OCI-LY7 (cell line): ENCODE measurements at regions not wholly inside any gene's neighbourhood (a gene's known extent, or its start where the extent isn't known, plus 50 kb on each side); places are given as distances from the start of the nearest gene placed in this dataset.

Experiments
- BruUV-seq: library from RNA; stranded (reverse); fragments of 400-500 nt; replicated peaks from 2 replicates; lab custom pipeline; 2021; lab: Mats Ljungman, UMichigan
- CTCF ChIA-PET: fragments of 300-600 bp; sonication (Branson Sonifier 250); formaldehyde crosslinking; loops from one replicate; lab custom pipeline; 2022; ENCODE audit warnings: antibody characterized with exemption; ENCODE audit not compliant: unreplicated experiment; lab: Charles Lee
- POLR2A ChIA-PET: fragments of 300-600 bp; sonication (Branson Sonifier 250); formaldehyde crosslinking; loops from one replicate; lab custom pipeline; 2022; ENCODE audit warnings: antibody characterized with exemption; lab: Charles Lee
- DNase-seq: peaks from one replicate; pipeline ENCODE4 v3.0.0-alpha.2; 2015; ENCODE audit warnings: low spot score
- H2AFZ ChIP-seq: fragments of 200-600 bp; sonication (generic), shearing (Covaris generic); 2 replicates; pipeline ENCODE4 v1.6.1; 2014; ENCODE audit warnings: mild to moderate bottlenecking, antibody characterized with exemption, low read length, moderate library complexity
- H3K27ac ChIP-seq: fragments of 200-600 bp; sonication (generic); 2 replicates; pipeline ENCODE4 v1.5.1; 2014; ENCODE audit warnings: mixed run types, low read depth, mild to moderate bottlenecking, moderate library complexity, low read length, inconsistent platforms; ENCODE audit not compliant: poor library complexity, severe bottlenecking
- H3K36me3 ChIP-seq: fragments of 200-600 bp; sonication (generic); 2 replicates; pipeline ENCODE4 v1.6.1; 2014; ENCODE audit warnings: mild to moderate bottlenecking, antibody characterized with exemption, low read length, moderate library complexity, mixed read lengths; ENCODE audit not compliant: insufficient read depth
- H3K4me1 ChIP-seq: fragments of 200-600 bp; sonication (generic); 2 replicates; pipeline ENCODE4 v1.5.1; 2014; ENCODE audit warnings: mild to moderate bottlenecking, low read length; ENCODE audit not compliant: insufficient read depth, poor library complexity, severe bottlenecking
- H3K4me2 ChIP-seq: fragments of 200-600 bp; sonication (generic); 2 replicates; pipeline ENCODE4 v1.6.1; 2014; ENCODE audit warnings: mild to moderate bottlenecking, low read length
- H3K4me3 ChIP-seq: fragments of 200-600 bp; sonication (generic); 2 replicates; pipeline ENCODE4 v1.5.1; 2014; ENCODE audit warnings: mild to moderate bottlenecking, low read depth, low read length; ENCODE audit not compliant: poor library complexity, severe bottlenecking
- H3K79me2 ChIP-seq: fragments of 200-600 bp; sonication (generic); 2 replicates; pipeline ENCODE4 v1.6.1; 2016; ENCODE audit warnings: low read depth, mild to moderate bottlenecking, low read length, moderate library complexity, mixed read lengths; ENCODE audit not compliant: insufficient read depth
- H3K9me2 ChIP-seq: fragments of 200-600 bp; sonication (generic); 2 replicates; pipeline ENCODE4 v1.6.1; 2016; ENCODE audit warnings: mild to moderate bottlenecking, low read length, mixed read lengths; ENCODE audit not compliant: insufficient read depth
- H3K9me3 ChIP-seq: fragments of 200-600 bp; sonication (generic); 2 replicates; pipeline ENCODE4 v1.6.1; 2014; ENCODE audit warnings: mild to moderate bottlenecking, mixed run types, low read length, mixed read lengths
- H4K20me1 ChIP-seq: fragments of 200-600 bp; sonication (generic); 2 replicates; pipeline ENCODE4 v1.6.1; 2014; ENCODE audit warnings: mild to moderate bottlenecking, antibody characterized with exemption, low read length, moderate library complexity, mixed read lengths; ENCODE audit not compliant: insufficient read depth
- EZH2phosphoT487 ChIP-seq: fragments of 200-600 bp; sonication (generic); IDR thresholded peaks from 2 replicates; pipeline ENCODE4 v1.6.1; 2018; ENCODE audit warnings: low read depth, borderline replicate concordance, mild to moderate bottlenecking, mixed run types, antibody characterized with exemption, low read length, moderate library complexity, mixed read lengths
- intact Hi-C: fragments of 100-400 bp; cut with micrococcal nuclease; formaldehyde crosslinking; loops from one replicate; pipeline ENCODE4 v1.10.0; 2022; ENCODE audit not compliant: unreplicated experiment
- TF ChIP-seq, protein P1 (sequence below): fragments of 200-600 bp; sonication (generic); conservative IDR thresholded peaks from 2 replicates; pipeline ENCODE4 v1.5.1; 2014; ENCODE audit warnings: mild to moderate bottlenecking, antibody characterized with exemption, low read length, moderate library complexity, mixed read lengths

DNA sequence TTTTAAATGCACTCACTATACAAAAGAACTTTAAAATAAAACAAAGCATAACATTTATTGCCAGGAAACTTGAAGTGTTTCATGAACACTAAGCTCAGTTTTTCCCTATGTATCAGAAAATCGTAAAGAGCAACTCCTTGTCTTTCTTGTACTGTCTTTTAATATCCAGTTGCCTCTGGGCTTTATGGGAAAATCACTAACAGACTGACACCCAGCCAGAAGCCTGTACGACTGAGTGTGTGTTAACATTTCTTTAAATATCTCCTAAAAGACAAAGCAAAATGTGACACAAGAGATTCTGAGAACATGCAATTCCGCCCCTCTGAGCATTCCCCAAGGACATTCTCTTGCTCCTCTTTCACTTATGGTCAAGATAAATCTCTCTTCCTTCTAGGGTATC is 347.5 kb upstream of the DPYD start:
- ChIA-PET POLR2A (no interaction called here), CTCF (no interaction called here)
- no peaks in the 10 kb centered on the region for H3K4me1 ChIP-seq
- H3K36me3 ChIP-seq, result no peaks in the 10 kb centered on the region
- H4K20me1 ChIP-seq, result no peaks in the 10 kb centered on the region
- intact Hi-C loops, result no loop called here
- H2AFZ ChIP-seq, result no peak overlapping the region
- no peaks in the 10 kb centered on the region for H3K9me3 ChIP-seq
- H3K4me2 ChIP-seq, result no peak overlapping the region
- H3K4me3 ChIP-seq, result no peak overlapping the region
- no peaks in the 10 kb centered on the region for H3K9me2 ChIP-seq
- no TSS peak for BruUV-seq
- no peaks in the 10 kb centered on the region for H3K79me2 ChIP-seq
- no peak overlapping the region for H3K27ac ChIP-seq
- no peak for TF ChIP-seq EZH2phosphoT487
- TF ChIP-seq, protein P1, sequence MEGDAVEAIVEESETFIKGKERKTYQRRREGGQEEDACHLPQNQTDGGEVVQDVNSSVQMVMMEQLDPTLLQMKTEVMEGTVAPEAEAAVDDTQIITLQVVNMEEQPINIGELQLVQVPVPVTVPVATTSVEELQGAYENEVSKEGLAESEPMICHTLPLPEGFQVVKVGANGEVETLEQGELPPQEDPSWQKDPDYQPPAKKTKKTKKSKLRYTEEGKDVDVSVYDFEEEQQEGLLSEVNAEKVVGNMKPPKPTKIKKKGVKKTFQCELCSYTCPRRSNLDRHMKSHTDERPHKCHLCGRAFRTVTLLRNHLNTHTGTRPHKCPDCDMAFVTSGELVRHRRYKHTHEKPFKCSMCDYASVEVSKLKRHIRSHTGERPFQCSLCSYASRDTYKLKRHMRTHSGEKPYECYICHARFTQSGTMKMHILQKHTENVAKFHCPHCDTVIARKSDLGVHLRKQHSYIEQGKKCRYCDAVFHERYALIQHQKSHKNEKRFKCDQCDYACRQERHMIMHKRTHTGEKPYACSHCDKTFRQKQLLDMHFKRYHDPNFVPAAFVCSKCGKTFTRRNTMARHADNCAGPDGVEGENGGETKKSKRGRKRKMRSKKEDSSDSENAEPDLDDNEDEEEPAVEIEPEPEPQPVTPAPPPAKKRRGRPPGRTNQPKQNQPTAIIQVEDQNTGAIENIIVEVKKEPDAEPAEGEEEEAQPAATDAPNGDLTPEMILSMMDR, result no peak
- DNase-seq, result no peak

DNA sequence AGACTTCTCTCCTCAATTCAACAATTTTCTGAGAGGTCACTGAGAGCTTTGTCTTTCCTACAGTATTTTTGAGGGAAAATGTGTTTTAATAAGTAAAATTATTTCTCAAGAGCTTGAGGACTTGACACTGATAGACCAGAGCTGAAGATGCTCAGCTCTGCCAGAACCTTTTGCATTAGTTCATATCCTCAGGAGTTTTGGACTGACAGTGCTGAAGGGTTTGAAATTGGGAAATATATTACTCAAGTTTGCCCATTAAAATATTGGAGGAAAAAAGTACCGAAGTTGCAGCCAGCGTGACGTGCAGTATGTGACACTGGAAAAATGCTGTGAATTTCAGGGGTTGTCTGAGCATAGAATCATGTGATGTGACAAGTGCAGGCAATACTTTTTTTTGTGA is 346.6 kb upstream of the DPYD start:
- Histone ChIP-seq H4K20me1 (no peaks in the 10 kb centered on the region), H3K27ac (no peak overlapping the region), H3K4me3 (no peak overlapping the region), H3K9me2 (no peaks in the 10 kb centered on the region), H3K4me1 (no peaks in the 10 kb centered on the region), H3K9me3 (no peaks in the 10 kb centered on the region), H3K4me2 (no peak overlapping the region), H3K36me3 (no peaks in the 10 kb centered on the region), H2AFZ (no peak overlapping the region), H3K79me2 (no peaks in the 10 kb centered on the region)
- BruUV-seq, result no TSS peak
- ChIA-PET CTCF (no interaction called here), POLR2A (no interaction called here)
- no peak for DNase-seq
- intact Hi-C loops, result no loop called here
- TF ChIP-seq EZH2phosphoT487, result no peak
- TF ChIP-seq, protein P1, result no peak

DNA sequence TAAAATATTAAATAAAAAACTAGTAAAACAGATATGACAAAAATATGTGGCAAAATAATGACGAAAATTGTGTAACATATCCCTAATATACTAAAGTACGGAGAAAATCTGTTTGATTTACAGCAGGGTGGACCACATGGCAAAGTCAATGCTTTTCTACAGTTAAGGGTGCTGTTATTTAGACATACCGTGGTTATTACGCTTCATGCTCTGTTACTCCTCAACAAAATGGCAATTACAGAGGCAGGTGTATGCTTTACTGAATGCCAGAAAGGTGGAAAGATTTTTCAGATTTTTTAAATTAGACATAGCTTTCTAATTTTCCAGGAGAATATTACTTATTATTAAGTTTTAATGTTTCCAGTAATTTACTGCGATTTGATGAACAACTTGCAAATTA is 343.9 kb upstream of the DPYD start:
- no TSS peak for BruUV-seq
- DNase-seq, result no peak
- H3K4me2 ChIP-seq, result no peak overlapping the region
- no peaks in the 10 kb centered on the region for H3K9me2 ChIP-seq
- ChIA-PET POLR2A (no interaction called here), CTCF (no interaction called here)
- no peak overlapping the region for H2AFZ ChIP-seq
- intact Hi-C loops, result no loop called here
- H3K4me3 ChIP-seq, result no peak overlapping the region
- H4K20me1 ChIP-seq, result no peaks in the 10 kb centered on the region
- H3K4me1 ChIP-seq, result no peaks in the 10 kb centered on the region
- no peaks in the 10 kb centered on the region for H3K79me2 ChIP-seq
- no peaks in the 10 kb centered on the region for H3K36me3 ChIP-seq
- TF ChIP-seq, protein P1, result no peak
- no peak for TF ChIP-seq EZH2phosphoT487
- no peak overlapping the region for H3K27ac ChIP-seq
- H3K9me3 ChIP-seq, result no peaks in the 10 kb centered on the region
